H1 (cell line): ENCODE measurements at regions not wholly inside any gene's neighbourhood (a gene's known extent, or its start where the extent isn't known, plus 50 kb on each side); places are given as distances from the start of the nearest gene placed in this dataset.
"Not testable (repeated sequence)": the region's sequence is repeated elsewhere in the genome, so short reads cannot be mapped to it uniquely, and the experiment has no call there.

Experiments used
- CTCF ChIA-PET: fragments of 300-600 bp; sonication (Branson Sonifier 250); formaldehyde crosslinking; loops from one replicate; lab custom pipeline; 2021; ENCODE audit not compliant: partially characterized antibody; lab: Charles Lee
- POLR2A ChIA-PET: fragments of 300-600 bp; sonication (Branson Sonifier 250); formaldehyde crosslinking; loops from one replicate; lab custom pipeline; 2021; ENCODE audit warnings: inconsistent platforms; ENCODE audit not compliant: partially characterized antibody; lab: Charles Lee
- DNase-seq, 2 experiments: peaks; one replicate each; pipeline versions ENCODE4 v3.0.0 to v3.0.0-alpha.2; 2010 to 2022; ENCODE audit warnings: low spot score in 2 of 2, low read depth in 1 of 2, mixed read lengths in 1 of 2
- FAIRE-seq: peaks from 2 replicates; lab custom pipeline; 2011; peaks lifted over from hg19 to GRCh38; lab: Jason Lieb, UNC
- H2AFZ ChIP-seq: 2 replicates; pipeline ENCODE4 v1.8.1; 2012; ENCODE audit warnings: low read length, inconsistent platforms
- H2AK5ac ChIP-seq: 2 replicates; pipeline ENCODE4 v1.6.1; 2013; ENCODE audit warnings: low read depth, low read length
- H2BK120ac ChIP-seq: replicated peaks from 2 replicates; pipeline ENCODE3; 2013; ENCODE audit warnings: low read depth, low read length, inconsistent platforms
- H2BK12ac ChIP-seq: 2 replicates; pipeline ENCODE4 v1.6.1; 2013; ENCODE audit warnings: low read depth, low read length
- H2BK15ac ChIP-seq: 2 replicates; pipeline ENCODE4 v1.6.1; 2013; ENCODE audit warnings: low read length
- H2BK20ac ChIP-seq: 2 replicates; pipeline ENCODE4 v1.6.1; 2013; ENCODE audit warnings: low read length
- H2BK5ac ChIP-seq: 2 replicates; pipeline ENCODE4 v1.6.1; 2013; ENCODE audit warnings: low read depth, low read length
- H3K14ac ChIP-seq: 2 replicates; pipeline ENCODE4 v1.6.1; 2013; ENCODE audit warnings: inconsistent platforms; ENCODE audit not compliant: insufficient read length
- H3K18ac ChIP-seq: 2 replicates; pipeline ENCODE4 v1.6.1; 2013; ENCODE audit warnings: low read length; ENCODE audit errors: extremely low read depth
- H3K23ac ChIP-seq: 2 replicates; pipeline ENCODE4 v1.6.1; 2013; ENCODE audit warnings: inconsistent platforms; ENCODE audit not compliant: insufficient read length
- H3K23me2 ChIP-seq: 2 replicates; pipeline ENCODE4 v1.6.1; 2013; ENCODE audit warnings: low read depth, low read length
- H3K27ac ChIP-seq: 2 replicates; pipeline ENCODE4 v1.6.1; 2011; ENCODE audit warnings: low read depth, low read length, inconsistent platforms
- H3K27me3 ChIP-seq, 4 experiments: replicated peaks in 1 of 4; 1 replicate in 1 of 4; 2 replicates in 3 of 4; pipeline versions ENCODE4 v1.6.1 to v1.8.1; 2011 to 2013; ENCODE audit warnings: low read length in 3 of 4, mild to moderate bottlenecking in 3 of 4, inconsistent platforms in 2 of 4, mixed read lengths in 2 of 4, moderate library complexity in 1 of 4; ENCODE audit not compliant: control insufficient read depth in 3 of 4, insufficient read depth in 3 of 4; ENCODE audit errors: extremely low read depth in 1 of 4
- H3K36me3 ChIP-seq, 4 experiments: 2 replicates each; pipeline versions ENCODE4 v1.6.1 to v1.8.1; 2011 to 2013; ENCODE audit warnings: mild to moderate bottlenecking in 4 of 4, low read length in 3 of 4, moderate library complexity in 2 of 4, control low read depth in 1 of 4, inconsistent platforms in 1 of 4; ENCODE audit not compliant: insufficient read depth in 4 of 4, control insufficient read depth in 2 of 4
- H3K4ac ChIP-seq: replicated peaks from 2 replicates; pipeline ENCODE3; 2013; ENCODE audit warnings: low read length, low read depth, mixed read lengths, inconsistent platforms; ENCODE audit not compliant: insufficient read length
- H3K4me1 ChIP-seq, 4 experiments: replicated peaks in 1 of 4; 1 replicate in 1 of 4; 2 replicates in 3 of 4; pipeline versions ENCODE4 v1.6.1 to v1.8.1; 2011 to 2013; ENCODE audit warnings: low read length in 3 of 4, inconsistent platforms in 2 of 4, mixed read lengths in 1 of 4; ENCODE audit not compliant: insufficient read depth in 4 of 4, control insufficient read depth in 3 of 4
- H3K4me2 ChIP-seq, 2 experiments: 2 replicates each; pipeline versions ENCODE4 v1.6.1 to v1.8.1; 2011 to 2013; ENCODE audit warnings: low read depth in 2 of 2, low read length in 2 of 2, control low read depth in 1 of 2, inconsistent platforms in 1 of 2, mild to moderate bottlenecking in 1 of 2; ENCODE audit not compliant: insufficient read depth in 1 of 2
- H3K4me3 ChIP-seq, 4 experiments: fragments of 200-600, 300-600 bp in 1 of 4; sonication (generic), shearing (Covaris generic), sonication (Bioruptor Twin) in 1 of 4; 2 replicates each; pipeline versions ENCODE4 v1.5.1 to v1.8.1; 2011 to 2016; ENCODE audit warnings: low read length in 4 of 4, low read depth in 3 of 4, control low read depth in 2 of 4, inconsistent platforms in 2 of 4, mild to moderate bottlenecking in 2 of 4, mixed read lengths in 1 of 4, moderate library complexity in 1 of 4; ENCODE audit not compliant: insufficient read depth in 2 of 4; ENCODE audit errors: extremely low read depth in 1 of 4
- H3K56ac ChIP-seq: replicated peaks from 2 replicates; pipeline ENCODE3; 2013; ENCODE audit warnings: low read depth, mild to moderate bottlenecking, mixed read lengths, low read length, inconsistent platforms; ENCODE audit not compliant: insufficient read length
- H3K79me1 ChIP-seq: 2 replicates; pipeline ENCODE4 v1.6.1; 2013; ENCODE audit warnings: low read depth, low read length, control low read depth
- H3K79me2 ChIP-seq, 2 experiments: 2 replicates each; pipeline versions ENCODE4 v1.6.1 to v1.8.1; 2012 to 2013; ENCODE audit warnings: low read length in 2 of 2, mild to moderate bottlenecking in 2 of 2, inconsistent platforms in 1 of 2; ENCODE audit not compliant: insufficient read depth in 2 of 2, control insufficient read depth in 1 of 2
- H3K9ac ChIP-seq, 4 experiments: replicated peaks in 1 of 4; 1 replicate in 1 of 4; 2 replicates in 3 of 4; pipeline versions ENCODE4 v1.6.1 to v1.8.1; 2011 to 2013; ENCODE audit warnings: low read depth in 3 of 4, low read length in 3 of 4, control low read depth in 2 of 4, mild to moderate bottlenecking in 2 of 4, moderate library complexity in 2 of 4, inconsistent platforms in 1 of 4; ENCODE audit errors: extremely low read depth in 1 of 4
- H3K9me3 ChIP-seq, 2 experiments: 2 replicates each; pipeline versions ENCODE4 v1.6.1 to v1.8.1; 2012 to 2013; ENCODE audit warnings: mild to moderate bottlenecking in 2 of 2, moderate library complexity in 2 of 2, control low read depth in 1 of 2, inconsistent platforms in 1 of 2, low read depth in 1 of 2, low read length in 1 of 2, mixed read lengths in 1 of 2; ENCODE audit not compliant: insufficient read depth in 2 of 2
- H4K20me1 ChIP-seq, 2 experiments: replicated peaks in 1 of 2; 2 replicates each; pipeline versions ENCODE3 to v1.8.1; 2011 to 2013; ENCODE audit warnings: inconsistent platforms in 2 of 2, low read length in 2 of 2, mild to moderate bottlenecking in 1 of 2; ENCODE audit not compliant: insufficient read depth in 2 of 2, control insufficient read depth in 1 of 2
- H4K5ac ChIP-seq: 2 replicates; pipeline ENCODE4 v1.6.1; 2013; ENCODE audit warnings: low read length, low read depth, mixed read lengths, inconsistent platforms; ENCODE audit not compliant: insufficient read length
- H4K8ac ChIP-seq: 2 replicates; pipeline ENCODE4 v1.8.0; 2013; ENCODE audit warnings: mild to moderate bottlenecking, moderate library complexity, low read length, inconsistent platforms; ENCODE audit not compliant: insufficient read depth; ENCODE audit errors: extremely low read depth
- H4K91ac ChIP-seq: replicated peaks from 2 replicates; pipeline ENCODE3; 2013; ENCODE audit warnings: low read length, mixed read lengths, inconsistent platforms; ENCODE audit not compliant: insufficient read length
- WGBS, 2 experiments: shearing (Covaris generic) in 1 of 2; methylation state at CpG; one replicate each; pipeline versions ENCODE4 v1.1.6 to v1.1.7; 2013 to 2015; ENCODE audit warnings: low lambda C conversion rate in 2 of 2, mixed read lengths in 2 of 2, inconsistent platforms in 1 of 2, low coverage in 1 of 2, missing lambda C conversion rate in 1 of 2; ENCODE audit not compliant: insufficient replicate concordance in 2 of 2, insufficient coverage in 1 of 2, insufficient read length in 1 of 2; ENCODE audit errors: extremely low coverage in 1 of 2, missing lambda C conversion rate in 1 of 2; 5-methylcytosine and 5-hydroxymethylcytosine counted together

DNA sequence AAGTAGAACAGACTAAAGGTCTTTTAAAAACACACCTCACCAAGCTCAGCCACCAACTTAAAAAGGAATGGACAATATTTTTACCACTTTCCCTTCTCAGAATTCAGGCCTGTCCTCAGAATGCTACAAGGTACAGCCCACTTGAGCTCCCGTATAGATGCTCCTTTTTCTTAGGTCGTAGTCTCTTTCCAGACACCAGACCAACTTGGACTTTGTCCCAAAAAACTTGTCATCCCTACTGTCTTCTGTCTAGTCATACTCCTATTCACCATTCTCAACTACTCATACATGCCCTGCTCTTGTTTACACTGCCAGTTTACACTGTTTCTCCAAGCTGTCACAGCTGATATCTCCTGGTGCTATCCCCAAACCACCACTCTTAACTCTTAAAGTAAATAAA, 80.9 kb downstream of the FH start:
- 93% methylated on average over 2 of the region's 2 CpGs; no CpG with 5 or more reads in 1 of the 2 experiments for WGBS, 2 experiments
- CTCF ChIA-PET, POLR2A ChIA-PET: not testable (repeated sequence)

More for the DNA sequence above, 80.9 kb downstream of the FH start:
- not testable (repeated sequence) for H3K27ac ChIP-seq, H3K4ac ChIP-seq, H3K4me2 ChIP-seq, H2BK5ac ChIP-seq, H4K8ac ChIP-seq, H3K14ac ChIP-seq, H3K27me3 ChIP-seq, H3K4me3 ChIP-seq, H4K20me1 ChIP-seq, H2AFZ ChIP-seq, H2BK120ac ChIP-seq, H2AK5ac ChIP-seq, FAIRE-seq, H2BK15ac ChIP-seq, H3K18ac ChIP-seq, H3K4me1 ChIP-seq, H3K79me2 ChIP-seq, H3K56ac ChIP-seq, H3K23ac ChIP-seq, H3K79me1 ChIP-seq, H3K23me2 ChIP-seq, DNase-seq, H3K9me3 ChIP-seq, H4K91ac ChIP-seq, H3K36me3 ChIP-seq, H2BK20ac ChIP-seq, H2BK12ac ChIP-seq, H3K9ac ChIP-seq, H4K5ac ChIP-seq
